T-cell (primary cell): ENCODE measurements at regions not wholly inside any gene's neighbourhood (a gene's known extent, or its start where the extent isn't known, plus 50 kb on each side); places are given as distances from the start of the nearest gene placed in this dataset.

Experiments used
- ATAC-seq, 4 experiments: fragments of 200-7000 bp in 3 of 4; fragments of 150-1000 bp in 1 of 4; cut with Tn5 transposase; replicated peaks in 1 of 4; 1 replicate in 3 of 4; 2 replicates in 1 of 4; pipeline ENCODE4 v1.10.0; 2021; ENCODE audit warnings: moderate library complexity in 3 of 4, mild to moderate bottlenecking in 2 of 4, moderate number of reproducible peaks in 1 of 4
- CTCF ChIA-PET, 2 donors: fragments of 300-600 bp; sonication (Branson Sonifier 250); formaldehyde crosslinking; loops; one replicate each; lab custom pipeline; 2022; ENCODE audit warnings: antibody characterized with exemption in 2 of 2; lab: Charles Lee
- POLR2A ChIA-PET, 2 donors: fragments of 300-600 bp; sonication (Branson Sonifier 250); formaldehyde crosslinking; loops; one replicate each; lab custom pipeline; 2022; ENCODE audit warnings: antibody characterized with exemption in 2 of 2; lab: Charles Lee
- DNase-seq, 35 experiments: peaks; one replicate each; pipeline versions ENCODE4 v3.0.0 to v3.0.0-alpha.2; 2013 to 2023
- H3K27ac ChIP-seq: one replicate; pipeline ENCODE4 v1.5.1; 2013; ENCODE audit warnings: low read length
- H3K27me3 ChIP-seq, 2 experiments: replicated peaks in 1 of 2; 1 replicate in 1 of 2; 2 replicates in 1 of 2; pipeline versions ENCODE4 v1.6.1 to v1.7.0; 2013; ENCODE audit warnings: low read length in 1 of 2, mixed read lengths in 1 of 2; ENCODE audit not compliant: control insufficient read depth in 2 of 2, insufficient read depth in 2 of 2; ENCODE audit errors: extremely low read depth in 1 of 2
- H3K36me3 ChIP-seq, 2 donors: 1 replicate in 1 of 2; 2 replicates in 1 of 2; pipeline versions ENCODE4 v1.6.1 to v1.7.0; 2013; ENCODE audit warnings: low read length in 1 of 2; ENCODE audit not compliant: control insufficient read depth in 2 of 2, insufficient read depth in 1 of 2; ENCODE audit errors: extremely low read depth in 1 of 2
- H3K4me1 ChIP-seq, 2 experiments: 1 replicate in 1 of 2; 2 replicates in 1 of 2; pipeline versions ENCODE4 v1.6.1 to v1.7.0; 2013; ENCODE audit warnings: low read length in 2 of 2, mixed read lengths in 1 of 2; ENCODE audit not compliant: insufficient read depth in 2 of 2, control insufficient read depth in 1 of 2; ENCODE audit errors: extremely low read depth in 1 of 2
- H3K4me3 ChIP-seq, 2 donors: 1 replicate in 1 of 2; 2 replicates in 1 of 2; pipeline versions ENCODE4 v1.5.1 to v1.7.0; 2013; ENCODE audit warnings: mild to moderate bottlenecking in 2 of 2, low read length in 1 of 2, moderate library complexity in 1 of 2; ENCODE audit not compliant: control insufficient read depth in 1 of 2; ENCODE audit errors: extremely low read depth in 1 of 2
- H3K9me3 ChIP-seq: 2 replicates; pipeline ENCODE4 v1.7.0; 2013
- H3K27ac Mint-ChIP-seq, 2 donors: one replicate each; pipeline ENCODE4 v1.8.0; 2020 to 2021; ENCODE audit warnings: mild to moderate bottlenecking in 2 of 2, mixed read lengths in 2 of 2
- H3K27me3 Mint-ChIP-seq, 2 donors: one replicate each; pipeline ENCODE4 v1.8.0; 2021 to 2022; ENCODE audit warnings: mixed read lengths in 2 of 2
- H3K36me3 Mint-ChIP-seq: one replicate; pipeline ENCODE4 v1.8.0; 2021; ENCODE audit warnings: mixed read lengths
- H3K4me1 Mint-ChIP-seq, 3 donors: one replicate each; pipeline ENCODE4 v1.8.0; 2020 to 2022; ENCODE audit warnings: mixed read lengths in 3 of 3, mild to moderate bottlenecking in 1 of 3
- H3K4me3 Mint-ChIP-seq, 3 donors: one replicate each; pipeline ENCODE4 v1.8.0; 2020 to 2022; ENCODE audit warnings: mild to moderate bottlenecking in 3 of 3, mixed read lengths in 3 of 3, moderate library complexity in 3 of 3
- H3K9me3 Mint-ChIP-seq, 3 donors: one replicate each; pipeline ENCODE4 v1.8.0; 2020 to 2022; ENCODE audit warnings: mixed read lengths in 3 of 3
- WGBS: methylation state at CpG from one replicate; pipeline ENCODE4 v1.1.5; 2013; ENCODE audit warnings: missing lambda C conversion rate; ENCODE audit not compliant: insufficient coverage; 5-methylcytosine and 5-hydroxymethylcytosine counted together

DNA sequence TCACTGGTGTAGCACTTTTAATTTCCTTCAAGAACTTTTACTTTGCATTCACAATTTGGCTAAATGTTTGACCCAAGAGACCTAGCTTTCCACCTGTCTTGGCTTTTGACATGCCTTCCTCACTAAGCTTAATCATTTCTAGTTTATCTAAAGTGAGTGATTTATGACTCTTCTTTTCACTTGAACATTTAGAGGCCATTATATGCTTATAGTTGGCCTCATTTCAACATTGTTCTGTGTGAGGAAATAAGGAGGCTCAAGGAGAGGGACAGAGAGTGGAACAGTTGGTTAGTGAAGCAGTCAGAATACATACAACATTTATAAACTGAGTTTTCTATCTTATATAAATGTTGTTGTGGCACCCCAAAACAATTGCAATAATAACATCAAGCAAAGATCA lies 489.3 kb upstream of the CDH2 start:
- Histone ChIP-seq H3K4me3 (no peak overlapping the region), H3K36me3 (no peaks in the 10 kb centered on the region), H3K4me1 (no peaks in the 10 kb centered on the region), H3K27ac (no peak overlapping the region), H3K27me3 (no peaks in the 10 kb centered on the region), H3K9me3 (no peaks in the 10 kb centered on the region)
- no peak for ATAC-seq
- H3K9me3 Mint-ChIP-seq, result peaks cover 4 to 26% (median 16%) of the 10 kb centered on the region in 3 donors
- no peaks in the 10 kb centered on the region for H3K4me1 Mint-ChIP-seq
- no peaks in the 10 kb centered on the region for H3K27me3 Mint-ChIP-seq
- ChIA-PET POLR2A (no interaction called here), CTCF (no interaction called here)
- no peak overlapping the region for H3K27ac Mint-ChIP-seq
- H3K4me3 Mint-ChIP-seq, result no peak overlapping the region
- H3K36me3 Mint-ChIP-seq, result no peaks in the 10 kb centered on the region
- DNase-seq, result no peak

DNA sequence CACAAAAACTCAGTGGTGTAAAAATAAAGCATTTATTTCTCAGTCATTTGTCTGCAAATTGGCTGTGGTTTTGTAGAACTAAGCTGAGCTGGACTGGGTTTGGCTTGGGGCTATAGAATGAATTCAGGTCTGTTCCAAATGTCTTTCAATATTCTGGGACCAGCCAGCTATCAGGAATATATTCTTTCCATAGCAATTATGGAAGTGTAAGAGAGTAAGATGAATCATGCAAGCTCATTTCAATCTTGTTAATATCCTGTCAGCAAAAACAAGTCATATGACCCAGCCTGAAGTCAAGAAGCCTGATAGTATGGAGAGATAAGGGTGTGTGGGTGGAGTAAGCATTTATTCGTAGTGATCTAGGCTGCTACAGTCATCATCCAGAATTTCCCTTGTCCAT lies 481.0 kb upstream of the CDH2 start:
- no CpG with 5 or more reads among the region's 1 CpG for WGBS
- Mint-ChIP-seq H3K27me3 (no peaks in the 10 kb centered on the region), H3K4me1 (no peaks in the 10 kb centered on the region), H3K36me3 (no peaks in the 10 kb centered on the region), H3K4me3 (no peak overlapping the region), H3K27ac (no peak overlapping the region), H3K9me3 (peaks cover 1 to 26% (median 15%) of the 10 kb centered on the region in 3 donors)
- ATAC-seq, result no peak
- DNase-seq, result no peak
- no peak overlapping the region for H3K4me3 ChIP-seq
- H3K4me1 ChIP-seq, result peaks cover 0 to 3% of the 10 kb centered on the region in 2 experiments
- H3K9me3 ChIP-seq, result no peaks in the 10 kb centered on the region
- H3K36me3 ChIP-seq, result no peaks in the 10 kb centered on the region
- CTCF ChIA-PET, result no interaction called here
- POLR2A ChIA-PET, result no interaction called here
- H3K27ac ChIP-seq, result no peak overlapping the region
- H3K27me3 ChIP-seq, result no peaks in the 10 kb centered on the region

DNA sequence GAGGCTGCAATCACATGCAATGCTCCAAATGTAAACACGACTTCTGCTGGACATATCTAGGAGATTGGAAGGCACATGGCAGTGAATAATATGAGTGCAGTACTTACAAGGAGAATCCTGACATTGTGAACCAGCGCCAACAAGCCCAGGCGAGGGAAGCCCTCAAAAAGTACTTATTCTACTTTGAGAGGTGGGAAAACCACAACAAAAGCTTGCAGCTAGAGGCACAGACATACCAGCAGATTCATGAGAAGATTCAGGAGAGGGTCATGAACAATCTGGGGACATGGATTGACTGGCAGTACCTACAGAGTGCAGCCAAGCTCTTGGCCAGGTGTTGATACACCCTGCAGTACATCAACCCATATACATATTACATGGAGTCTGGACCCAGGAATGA lies 475.7 kb upstream of the CDH2 start:
- Mint-ChIP-seq H3K4me3 (no peak overlapping the region), H3K27me3 (no peaks in the 10 kb centered on the region), H3K4me1 (no peaks in the 10 kb centered on the region), H3K9me3 (peaks cover 8 to 38% (median 10%) of the 10 kb centered on the region in 3 donors), H3K36me3 (no peaks in the 10 kb centered on the region), H3K27ac (no peak overlapping the region)
- ChIA-PET POLR2A (no interaction called here), CTCF (no interaction called here)
- ATAC-seq (no peak), DNase-seq (no peak)
- Histone ChIP-seq H3K27ac (no peak overlapping the region), H3K27me3 (no peaks in the 10 kb centered on the region), H3K4me1 (no peaks in the 10 kb centered on the region), H3K36me3 (no peaks in the 10 kb centered on the region), H3K4me3 (no peak overlapping the region), H3K9me3 (no peaks in the 10 kb centered on the region)
- 68% methylated on average over 2 of the region's 3 CpGs for WGBS

DNA sequence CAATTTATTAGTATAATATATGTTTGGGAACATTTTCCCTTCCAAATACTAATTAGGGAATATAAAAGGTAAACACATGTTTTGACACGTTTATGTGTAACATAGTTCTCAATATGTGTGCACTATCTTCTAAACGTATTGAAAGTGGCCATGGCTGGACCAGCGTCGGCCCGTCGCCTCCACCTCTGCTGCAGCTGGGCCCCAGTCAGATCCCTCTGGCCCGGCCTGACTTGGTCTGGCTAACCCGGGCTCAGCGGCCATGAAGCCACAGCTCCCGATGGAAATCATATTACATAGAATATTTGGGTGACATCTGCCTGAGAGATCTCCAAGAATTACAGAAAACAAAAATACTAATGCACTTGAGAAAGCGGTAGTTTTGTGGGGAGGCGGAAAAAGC lies 474.4 kb upstream of the CDH2 start:
- H3K4me1 ChIP-seq, result no peaks in the 10 kb centered on the region
- 92% methylated on average over 9 of the region's 12 CpGs for WGBS
- POLR2A ChIA-PET, result no interaction called here
- DNase-seq (no peak), ATAC-seq (no peak)
- CTCF ChIA-PET, result no interaction called here
- no peak overlapping the region for H3K27ac ChIP-seq
- Mint-ChIP-seq H3K27ac (no peak overlapping the region), H3K36me3 (no peaks in the 10 kb centered on the region), H3K9me3 (peaks cover 8 to 34% (median 8%) of the 10 kb centered on the region in 3 donors), H3K4me1 (no peaks in the 10 kb centered on the region), H3K4me3 (no peak overlapping the region), H3K27me3 (no peaks in the 10 kb centered on the region)
- H3K4me3 ChIP-seq, result no peak overlapping the region
- no peaks in the 10 kb centered on the region for H3K27me3 ChIP-seq
- H3K36me3 ChIP-seq, result no peaks in the 10 kb centered on the region
- H3K9me3 ChIP-seq, result no peaks in the 10 kb centered on the region

DNA sequence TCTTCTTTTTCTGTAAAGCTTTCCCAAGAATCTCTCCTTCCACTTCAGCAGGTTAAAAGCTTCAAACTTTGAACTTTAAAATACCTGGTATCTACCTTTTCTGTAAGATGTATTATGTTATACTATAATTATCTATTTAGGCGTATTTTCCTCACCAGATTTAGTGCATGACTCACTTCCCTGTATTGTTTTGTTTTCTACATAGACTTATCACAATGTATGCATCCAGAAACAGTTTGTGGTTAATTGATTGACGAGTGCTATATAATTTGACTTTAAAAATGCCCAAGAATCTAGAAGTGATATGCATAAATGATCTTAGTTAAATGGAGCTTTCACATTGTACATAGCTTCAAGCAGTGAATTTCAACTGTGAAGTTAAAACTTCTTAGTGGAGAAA lies 473.9 kb upstream of the CDH2 start:
- ATAC-seq (no peak), DNase-seq (no peak)
- H3K27me3 Mint-ChIP-seq, result no peaks in the 10 kb centered on the region
- H3K4me3 Mint-ChIP-seq, result no peak overlapping the region
- no CpG with 5 or more reads among the region's 2 CpGs for WGBS
- no peaks in the 10 kb centered on the region for H3K36me3 Mint-ChIP-seq
- no peaks in the 10 kb centered on the region for H3K4me1 Mint-ChIP-seq
- H3K9me3 Mint-ChIP-seq, result peaks cover 8 to 34% (median 8%) of the 10 kb centered on the region in 3 donors
- no peak overlapping the region for H3K27ac Mint-ChIP-seq
- no peak overlapping the region for H3K27ac ChIP-seq
- no peaks in the 10 kb centered on the region for H3K4me1 ChIP-seq
- no peaks in the 10 kb centered on the region for H3K36me3 ChIP-seq
- POLR2A ChIA-PET, result no interaction called here
- H3K9me3 ChIP-seq, result no peaks in the 10 kb centered on the region
- no peaks in the 10 kb centered on the region for H3K27me3 ChIP-seq
- H3K4me3 ChIP-seq, result no peak overlapping the region
- CTCF ChIA-PET, result no interaction called here

DNA sequence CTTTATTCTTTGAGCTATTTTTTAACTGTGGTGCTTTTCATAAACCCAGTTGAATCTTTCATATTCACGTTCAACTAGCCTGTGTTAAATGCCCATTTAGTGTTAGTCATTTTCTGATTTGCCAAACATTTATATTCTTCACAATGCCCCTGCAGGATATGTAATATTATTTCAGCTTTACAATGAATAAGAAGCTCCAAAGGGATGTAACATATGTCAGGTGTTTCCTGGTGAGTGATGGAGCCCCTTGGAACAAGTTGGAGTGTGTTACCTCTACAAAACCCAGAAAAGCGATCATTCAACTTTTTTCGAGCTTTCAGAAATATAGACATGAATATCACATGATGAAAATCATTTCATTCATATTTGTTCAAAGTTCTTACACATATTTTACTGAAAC lies 471.0 kb upstream of the CDH2 start:
- Mint-ChIP-seq H3K4me3 (no peak overlapping the region), H3K27me3 (no peaks in the 10 kb centered on the region), H3K4me1 (no peaks in the 10 kb centered on the region), H3K9me3 (peaks cover 11 to 30% (median 14%) of the 10 kb centered on the region in 3 donors), H3K27ac (no peak overlapping the region), H3K36me3 (no peaks in the 10 kb centered on the region)
- ChIA-PET POLR2A (no interaction called here), CTCF (no interaction called here)
- Histone ChIP-seq H3K27ac (no peak overlapping the region), H3K4me1 (no peaks in the 10 kb centered on the region), H3K9me3 (no peaks in the 10 kb centered on the region), H3K36me3 (no peaks in the 10 kb centered on the region), H3K4me3 (no peak overlapping the region), H3K27me3 (no peaks in the 10 kb centered on the region)
- WGBS, result no CpG with 5 or more reads among the region's 3 CpGs
- ATAC-seq (no peak), DNase-seq (no peak)

DNA sequence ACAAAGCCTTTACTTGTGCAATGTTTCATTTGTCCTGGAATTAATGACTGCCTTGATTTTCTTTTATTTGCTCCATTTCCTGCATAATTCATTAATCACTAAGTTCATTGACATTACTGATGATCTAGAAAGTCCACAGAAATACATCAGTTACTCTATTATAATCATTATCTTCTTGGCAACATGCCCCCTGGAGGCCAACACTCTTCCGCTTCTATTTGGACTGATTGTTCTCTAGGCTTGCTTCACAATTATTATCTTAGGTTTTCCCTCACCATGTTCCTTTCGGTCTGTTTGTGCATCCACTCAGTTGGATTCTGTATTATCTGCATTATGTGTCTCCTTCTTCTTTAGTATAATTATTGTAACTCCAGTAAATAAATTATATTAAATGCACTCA lies 461.0 kb upstream of the CDH2 start:
- Histone ChIP-seq H3K36me3 (no peaks in the 10 kb centered on the region), H3K4me1 (no peaks in the 10 kb centered on the region), H3K27me3 (no peaks in the 10 kb centered on the region), H3K27ac (no peak overlapping the region), H3K9me3 (no peaks in the 10 kb centered on the region), H3K4me3 (no peak overlapping the region)
- Mint-ChIP-seq H3K27me3 (no peaks in the 10 kb centered on the region), H3K4me1 (no peaks in the 10 kb centered on the region), H3K36me3 (no peaks in the 10 kb centered on the region), H3K27ac (no peak overlapping the region), H3K9me3 (peaks cover 17 to 29% (median 21%) of the 10 kb centered on the region in 3 donors), H3K4me3 (no peak overlapping the region)
- DNase-seq, result no peak
- WGBS, result 91% methylated on average over 1 of the region's 2 CpGs
- ChIA-PET CTCF (no interaction called here), POLR2A (no interaction called here)
- ATAC-seq, result no peak
